ENCODE measurements at regions not wholly inside any gene's neighbourhood (a gene's known extent, or its start where the extent isn't known, plus 50 kb on each side); places are given as distances from the start of the nearest gene placed in this dataset.

GRCh38 chr18:70762812-70763211 lies 474.0 kb downstream of the SOCS6 start:
- no peak for TF ChIP-seq POLR2A (IDR thresholded peaks at IDR 0.05; ENCODE audit: low read depth, low read length)
- TF ChIP-seq POLR2AphosphoS5 (IDR thresholded peaks at IDR 0.05; ENCODE audit: low read depth, low read length) = no peak

Measured in GM12891 (cell line).